Stomach (tissue), 8 donors: ENCODE measurements at regions not wholly inside any gene's neighbourhood (a gene's known extent, or its start where the extent isn't known, plus 50 kb on each side); places are given as distances from the start of the nearest gene placed in this dataset.

ENCODE experiments used
- DNase-seq, 2 donors: peaks; one replicate each; pipeline versions ENCODE4 v3.0.0 to v3.0.0-alpha.2; 2013 to 2019
- H3K27ac ChIP-seq, 5 donors: fragments of 200-600 bp in 4 of 5; sonication (generic) in 4 of 5; one replicate each; pipeline ENCODE4 v1.5.1; 2013 to 2019; ENCODE audit warnings: mild to moderate bottlenecking in 1 of 5, moderate library complexity in 1 of 5
- H3K27me3 ChIP-seq, 3 donors: fragments of 200-600 bp; sonication (generic); one replicate each; pipeline ENCODE4 v1.5.1; 2017 to 2019; ENCODE audit warnings: mixed run types in 1 of 3
- H3K36me3 ChIP-seq, 4 donors: fragments of 200-600 bp; sonication (generic); 1 replicate in 3 of 4; 2 replicates in 1 of 4; pipeline ENCODE4 v1.5.1; 2016 to 2019
- H3K4me1 ChIP-seq, 4 donors: fragments of 200-600 bp; sonication (generic); one replicate each; pipeline ENCODE4 v1.5.1; 2016 to 2019
- H3K4me3 ChIP-seq, 4 donors: fragments of 200-600 bp; sonication (generic) in 3 of 4; one replicate each; pipeline ENCODE4 v1.5.1; 2016 to 2019; ENCODE audit warnings: mild to moderate bottlenecking in 1 of 4
- H3K9me3 ChIP-seq, 4 donors: fragments of 200-600 bp; sonication (generic); one replicate each; pipeline ENCODE4 v1.5.1; 2016 to 2019
- EP300 ChIP-seq: sonication (generic); formaldehyde crosslinking; IDR thresholded peaks from one replicate; pipeline ENCODE4 v1.6.1; 2017; ENCODE audit warnings: antibody characterized with exemption
- POLR2A ChIP-seq, 4 donors: fragments of 450-650 bp; IDR thresholded peaks; one replicate each; pipeline ENCODE4 v1.6.1; 2016; ENCODE audit warnings: antibody characterized with exemption in 4 of 4, control low read depth in 2 of 4, mild to moderate bottlenecking in 1 of 4, moderate library complexity in 1 of 4
- POLR2AphosphoS5 ChIP-seq, 3 donors: sonication (generic); formaldehyde crosslinking; IDR thresholded peaks; one replicate each; pipeline ENCODE4 v1.6.1; 2016; ENCODE audit warnings: antibody characterized with exemption in 3 of 3
- WGBS, 5 donors: extraction: QIAGEN DNeasy Blood & Tissue Kit in 3 of 5; methylation state at CpG; one replicate each; pipeline versions ENCODE4 v1.1.5 to v1.1.7; 2013 to 2018; 5-methylcytosine and 5-hydroxymethylcytosine counted together
- intact Hi-C: fragments of 100-400 bp; cut with DNase I; formaldehyde crosslinking; loops from one replicate; pipeline ENCODE4 v1.15.1; 2023; ENCODE audit warnings: low total_unique reads
- TF ChIP-seq, protein P1 (sequence below), 7 experiments: fragments of 450-650 bp in 4 of 7; fragments of 200-600 bp in 3 of 7; sonication (generic) in 3 of 7; IDR thresholded peaks; one replicate each; pipeline ENCODE4 v1.5.1; 2016 to 2019; ENCODE audit warnings: antibody characterized with exemption in 7 of 7, control low read depth in 2 of 7, mild to moderate bottlenecking in 1 of 7
- donor health status: healthy with polysubstance abuse.
- donor health status: Bipolar disorder and iron deficiency.
- donor health status: healthy.

DNA sequence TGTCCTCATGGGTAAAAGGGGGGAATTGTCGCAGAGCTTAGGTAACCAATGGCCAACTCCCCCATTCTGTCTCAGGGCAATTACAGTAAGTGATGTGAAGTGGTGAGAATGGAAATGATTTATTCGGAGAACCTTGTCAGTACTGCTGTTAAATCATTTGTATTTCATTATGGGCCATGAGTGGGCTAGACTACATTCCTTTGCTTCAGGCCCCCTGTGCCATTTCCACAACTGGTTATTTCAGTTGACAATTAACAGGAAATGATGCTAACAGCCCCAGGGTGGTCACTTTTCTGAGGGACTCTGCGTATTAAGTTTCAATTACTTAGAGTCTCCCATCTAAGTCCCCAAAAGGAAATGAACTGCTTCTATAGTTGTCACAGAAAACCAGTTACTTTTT, 653.7 kb downstream of the CCDC171 start:
- Histone ChIP-seq H3K4me3 (no peak overlapping the region), H3K36me3 (no peaks in the 10 kb centered on the region), H3K9me3 (no peaks in the 10 kb centered on the region), H3K27me3 (no peaks in the 10 kb centered on the region), H3K4me1 (no peaks in the 10 kb centered on the region), H3K27ac (no peak overlapping the region)
- DNase-seq: no peak
- WGBS, 5 donors: 79 to 96% (median 95%) methylated on average over 3 of the region's 3 CpGs
- no peak for TF ChIP-seq EP300
- TF ChIP-seq POLR2A (IDR thresholded peaks at IDR 0.05): no peak
- TF ChIP-seq POLR2AphosphoS5 (IDR thresholded peaks at IDR 0.05): no peak
- TF ChIP-seq, protein P1, sequence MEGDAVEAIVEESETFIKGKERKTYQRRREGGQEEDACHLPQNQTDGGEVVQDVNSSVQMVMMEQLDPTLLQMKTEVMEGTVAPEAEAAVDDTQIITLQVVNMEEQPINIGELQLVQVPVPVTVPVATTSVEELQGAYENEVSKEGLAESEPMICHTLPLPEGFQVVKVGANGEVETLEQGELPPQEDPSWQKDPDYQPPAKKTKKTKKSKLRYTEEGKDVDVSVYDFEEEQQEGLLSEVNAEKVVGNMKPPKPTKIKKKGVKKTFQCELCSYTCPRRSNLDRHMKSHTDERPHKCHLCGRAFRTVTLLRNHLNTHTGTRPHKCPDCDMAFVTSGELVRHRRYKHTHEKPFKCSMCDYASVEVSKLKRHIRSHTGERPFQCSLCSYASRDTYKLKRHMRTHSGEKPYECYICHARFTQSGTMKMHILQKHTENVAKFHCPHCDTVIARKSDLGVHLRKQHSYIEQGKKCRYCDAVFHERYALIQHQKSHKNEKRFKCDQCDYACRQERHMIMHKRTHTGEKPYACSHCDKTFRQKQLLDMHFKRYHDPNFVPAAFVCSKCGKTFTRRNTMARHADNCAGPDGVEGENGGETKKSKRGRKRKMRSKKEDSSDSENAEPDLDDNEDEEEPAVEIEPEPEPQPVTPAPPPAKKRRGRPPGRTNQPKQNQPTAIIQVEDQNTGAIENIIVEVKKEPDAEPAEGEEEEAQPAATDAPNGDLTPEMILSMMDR (IDR thresholded peaks at IDR 0.05): no peak
- intact Hi-C loops: no loop called here

DNA sequence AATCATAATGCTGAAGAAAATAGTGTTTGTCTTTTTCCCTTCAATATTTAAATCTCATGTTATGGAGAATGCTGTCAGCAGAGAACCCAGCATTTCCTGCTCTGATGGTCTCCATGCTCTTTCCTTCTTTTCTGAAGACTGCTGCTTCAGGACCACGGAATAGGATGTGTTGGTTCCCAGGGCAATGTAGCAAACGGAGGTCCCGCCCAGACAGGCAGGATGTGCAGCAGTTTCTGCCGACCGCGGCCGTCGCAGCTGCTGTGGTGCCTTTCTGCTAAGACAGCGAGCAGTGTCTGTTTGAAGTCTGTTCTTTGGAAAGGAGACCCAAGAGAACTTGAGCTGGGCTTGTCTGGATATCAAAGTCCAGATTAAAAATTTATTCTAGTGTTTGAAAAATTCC, 654.3 kb downstream of the CCDC171 start:
- Histone ChIP-seq H3K27me3 (no peaks in the 10 kb centered on the region), H3K4me1 (no peaks in the 10 kb centered on the region), H3K36me3 (no peaks in the 10 kb centered on the region), H3K27ac (peak overlapping the region in 1 of 5 donors; percentile 38), H3K9me3 (no peaks in the 10 kb centered on the region), H3K4me3 (no peak overlapping the region)
- WGBS, 5 donors: 13 to 40% (median 21%) methylated on average over 9 of the region's 9 CpGs
- no peak for TF ChIP-seq POLR2A (IDR thresholded peaks at IDR 0.05)
- TF ChIP-seq EP300: no peak
- TF ChIP-seq, protein P1 (IDR thresholded peaks at IDR 0.05): no peak
- no peak for TF ChIP-seq POLR2AphosphoS5 (IDR thresholded peaks at IDR 0.05)
- DNase-seq: peak in 1 of 2 donors; percentile 80
- intact Hi-C loops: no loop called here

DNA sequence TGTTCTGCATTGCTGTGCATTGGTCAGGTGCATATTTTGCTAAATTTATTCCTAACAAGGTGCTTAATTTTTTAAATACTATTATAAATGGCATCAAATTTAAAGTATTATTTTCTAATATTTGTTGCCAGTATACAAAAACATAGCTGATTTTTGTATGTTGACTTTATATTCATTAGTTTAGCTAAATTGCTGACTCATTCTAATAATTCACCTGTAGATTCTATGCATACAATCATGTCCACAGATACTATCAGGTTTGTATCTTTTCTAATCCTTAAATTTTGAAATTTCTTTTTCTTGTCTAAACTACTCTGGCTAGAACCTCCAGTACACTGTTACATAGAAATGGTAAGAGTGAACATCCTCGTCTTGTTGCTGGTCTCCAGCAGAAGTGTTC, 657.6 kb downstream of the CCDC171 start:
- H3K4me1 ChIP-seq: peaks cover 0 to 22% (median 13%) of the 10 kb centered on the region in 4 donors
- H3K27ac ChIP-seq: no peak overlapping the region
- H3K36me3 ChIP-seq: no peaks in the 10 kb centered on the region
- 91 to 97% (median 93%) methylated on average over 1 of the region's 1 CpG for WGBS, 5 donors
- no peaks in the 10 kb centered on the region for H3K9me3 ChIP-seq
- H3K4me3 ChIP-seq: no peak overlapping the region
- TF ChIP-seq, protein P1 (IDR thresholded peaks at IDR 0.05): no peak
- no peak for TF ChIP-seq EP300
- no peak for TF ChIP-seq POLR2A (IDR thresholded peaks at IDR 0.05)
- no peak for TF ChIP-seq POLR2AphosphoS5 (IDR thresholded peaks at IDR 0.05)
- H3K27me3 ChIP-seq: no peaks in the 10 kb centered on the region
- intact Hi-C loops: no loop called here
- no peak for DNase-seq

DNA sequence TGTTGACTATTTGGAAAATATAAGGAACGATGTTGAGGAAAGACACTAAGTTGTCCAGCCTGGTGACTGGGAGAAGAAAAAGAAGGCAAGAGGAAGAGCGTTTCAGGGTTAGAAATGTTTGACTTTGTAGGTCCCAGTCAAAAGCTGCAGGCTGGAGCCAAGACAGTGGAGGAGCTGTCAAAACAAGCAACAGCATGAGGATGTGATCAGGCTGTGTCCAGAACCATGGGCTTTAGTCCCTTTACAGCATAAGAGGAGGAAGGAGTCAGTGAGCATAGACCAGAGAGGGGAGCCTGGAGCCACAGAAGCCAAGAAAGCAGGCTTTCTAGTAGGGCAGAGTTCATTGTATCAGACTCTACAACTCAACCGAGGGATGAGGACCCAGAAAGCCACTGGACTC, 658.5 kb downstream of the BNC2 start:
- Histone ChIP-seq H3K9me3 (no peaks in the 10 kb centered on the region), H3K27me3 (no peaks in the 10 kb centered on the region), H3K4me1 (peaks cover 0 to 25% (median 14%) of the 10 kb centered on the region in 4 donors), H3K4me3 (no peak overlapping the region), H3K36me3 (no peaks in the 10 kb centered on the region), H3K27ac (peak overlapping the region in 1 of 5 donors; percentile 27)
- 69 to 88% (median 71%) methylated on average over 3 of the region's 3 CpGs for WGBS, 5 donors
- no peak for TF ChIP-seq POLR2A (IDR thresholded peaks at IDR 0.05)
- TF ChIP-seq POLR2AphosphoS5 (IDR thresholded peaks at IDR 0.05): no peak
- TF ChIP-seq, protein P1 (IDR thresholded peaks at IDR 0.05): no peak
- TF ChIP-seq EP300: no peak
- intact Hi-C loops: no loop called here
- peak in 1 of 2 donors; percentile 63 for DNase-seq
